ENCODE measurements at regions not wholly inside any gene's neighbourhood (a gene's known extent, or its start where the extent isn't known, plus 50 kb on each side); places are given as distances from the start of the nearest gene placed in this dataset.

GRCh38 chr13:43981512-43982301 is 102.0 kb downstream of the LACC1 start:
- peaks cover 0 to 5% (median 0%) of the 10 kb centered on the region in 3 donors for H3K9me3 Mint-ChIP-seq
- H3K4me3 Mint-ChIP-seq = no peak overlapping the region
- no peak overlapping the region for H3K27ac ChIP-seq (ENCODE audit: low read length)
- ChIA-PET CTCF (no interaction called here), POLR2A (no interaction called here)
- no peaks in the 10 kb centered on the region for H3K36me3 Mint-ChIP-seq
- 85% methylated on average over 2 of the region's 3 CpGs for WGBS (ENCODE audit: insufficient coverage)
- no peak overlapping the region for H3K27ac Mint-ChIP-seq
- no peak for DNase-seq
- no peaks in the 10 kb centered on the region for H3K36me3 ChIP-seq (ENCODE audit: control insufficient read depth in 2 of 2, extremely low read depth in 1 of 2, insufficient read depth in 1 of 2, low read length in 1 of 2)
- no peaks in the 10 kb centered on the region for H3K4me1 ChIP-seq (ENCODE audit: control insufficient read depth in 1 of 2, extremely low read depth in 1 of 2, insufficient read depth in 2 of 2, low read length in 2 of 2)
- no peak overlapping the region for H3K4me3 ChIP-seq (ENCODE audit: control insufficient read depth in 1 of 2, extremely low read depth in 1 of 2, low read length in 1 of 2)
- H3K4me1 Mint-ChIP-seq = no peaks in the 10 kb centered on the region
- no peaks in the 10 kb centered on the region for H3K9me3 ChIP-seq
- peaks cover 22 to 27% of the 10 kb centered on the region in 2 donors for H3K27me3 Mint-ChIP-seq
- ATAC-seq (replicated peaks in 1 of 4) = no peak
- peaks cover 0 to 4% of the 10 kb centered on the region in 2 experiments for H3K27me3 ChIP-seq (replicated peaks in 1 of 2; ENCODE audit: control insufficient read depth in 2 of 2, extremely low read depth in 1 of 2, insufficient read depth in 2 of 2, low read length in 1 of 2)

GRCh38 chr13:43983373-43983772 is 103.7 kb downstream of the LACC1 start:
- Mint-ChIP-seq H3K27ac (no peak overlapping the region), H3K27me3 (peaks cover 13 to 17% of the 10 kb centered on the region in 2 donors), H3K9me3 (no peaks in the 10 kb centered on the region), H3K4me3 (no peak overlapping the region), H3K4me1 (no peaks in the 10 kb centered on the region), H3K36me3 (no peaks in the 10 kb centered on the region)
- ChIA-PET POLR2A (no interaction called here), CTCF (no interaction called here)
- H3K36me3 ChIP-seq (ENCODE audit: control insufficient read depth in 2 of 2, extremely low read depth in 1 of 2, insufficient read depth in 1 of 2, low read length in 1 of 2) = no peaks in the 10 kb centered on the region
- H3K27me3 ChIP-seq (replicated peaks in 1 of 2; ENCODE audit: control insufficient read depth in 2 of 2, extremely low read depth in 1 of 2, insufficient read depth in 2 of 2, low read length in 1 of 2) = peaks cover 0 to 3% of the 10 kb centered on the region in 2 experiments
- WGBS (ENCODE audit: insufficient coverage) = 86% methylated on average over 6 of the region's 7 CpGs
- DNase-seq (no peak), ATAC-seq (replicated peaks in 1 of 4) (no peak)
- no peak overlapping the region for H3K27ac ChIP-seq (ENCODE audit: low read length)
- H3K4me3 ChIP-seq (ENCODE audit: control insufficient read depth in 1 of 2, extremely low read depth in 1 of 2, low read length in 1 of 2) = no peak overlapping the region
- no peaks in the 10 kb centered on the region for H3K9me3 ChIP-seq
- H3K4me1 ChIP-seq (ENCODE audit: control insufficient read depth in 1 of 2, extremely low read depth in 1 of 2, insufficient read depth in 2 of 2, low read length in 2 of 2) = no peaks in the 10 kb centered on the region

DNA sequence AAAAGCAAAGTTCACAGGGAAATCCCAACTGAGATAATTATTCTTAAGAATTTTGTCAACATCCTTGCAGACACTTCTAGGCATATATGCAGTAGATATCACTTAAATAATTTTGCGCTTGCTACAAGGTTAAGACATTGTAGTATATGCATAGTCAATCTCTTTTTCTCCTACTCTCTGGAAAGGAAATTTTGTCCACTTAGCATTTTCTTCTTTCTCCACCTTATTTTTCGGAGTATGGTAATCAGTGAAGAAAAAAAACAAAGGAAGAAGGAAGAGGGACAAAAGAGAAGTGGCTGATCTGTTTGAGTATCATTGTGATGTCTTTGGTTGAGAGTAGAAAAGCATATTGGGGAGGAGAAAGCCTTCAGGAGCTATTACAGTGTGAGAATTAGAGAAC is 104.6 kb downstream of the LACC1 start:
- no CpG with 5 or more reads among the region's 2 CpGs for WGBS (ENCODE audit: insufficient coverage)
- peaks cover 7 to 13% of the 10 kb centered on the region in 2 donors for H3K27me3 Mint-ChIP-seq
- Histone ChIP-seq H3K27ac (ENCODE audit: low read length) (no peak overlapping the region), H3K9me3 (no peaks in the 10 kb centered on the region), H3K27me3 (replicated peaks in 1 of 2; ENCODE audit: control insufficient read depth in 2 of 2, extremely low read depth in 1 of 2, insufficient read depth in 2 of 2, low read length in 1 of 2) (no peaks in the 10 kb centered on the region), H3K4me3 (ENCODE audit: control insufficient read depth in 1 of 2, extremely low read depth in 1 of 2, low read length in 1 of 2) (no peak overlapping the region), H3K36me3 (ENCODE audit: control insufficient read depth in 2 of 2, extremely low read depth in 1 of 2, insufficient read depth in 1 of 2, low read length in 1 of 2) (no peaks in the 10 kb centered on the region), H3K4me1 (ENCODE audit: control insufficient read depth in 1 of 2, extremely low read depth in 1 of 2, insufficient read depth in 2 of 2, low read length in 2 of 2) (no peaks in the 10 kb centered on the region)
- DNase-seq (no peak), ATAC-seq (replicated peaks in 1 of 4) (no peak)
- H3K4me1 Mint-ChIP-seq = no peaks in the 10 kb centered on the region
- no peaks in the 10 kb centered on the region for H3K36me3 Mint-ChIP-seq
- no peaks in the 10 kb centered on the region for H3K9me3 Mint-ChIP-seq
- ChIA-PET POLR2A (no interaction called here), CTCF (no interaction called here)
- H3K27ac Mint-ChIP-seq = no peak overlapping the region
- no peak overlapping the region for H3K4me3 Mint-ChIP-seq

GRCh38 chr13:43985422-43986072 is 105.8 kb downstream of the LACC1 start:
- H3K36me3 Mint-ChIP-seq = no peaks in the 10 kb centered on the region
- no peak overlapping the region for H3K27ac ChIP-seq (ENCODE audit: low read length)
- H3K27me3 ChIP-seq (replicated peaks in 1 of 2; ENCODE audit: control insufficient read depth in 2 of 2, extremely low read depth in 1 of 2, insufficient read depth in 2 of 2, low read length in 1 of 2) = no peaks in the 10 kb centered on the region
- no peak overlapping the region for H3K27ac Mint-ChIP-seq
- H3K4me1 Mint-ChIP-seq = no peaks in the 10 kb centered on the region
- DNase-seq (no peak), ATAC-seq (replicated peaks in 1 of 4) (no peak)
- H3K4me3 ChIP-seq (ENCODE audit: control insufficient read depth in 1 of 2, extremely low read depth in 1 of 2, low read length in 1 of 2) = no peak overlapping the region
- H3K27me3 Mint-ChIP-seq = peaks cover 7 to 11% of the 10 kb centered on the region in 2 donors
- H3K36me3 ChIP-seq (ENCODE audit: control insufficient read depth in 2 of 2, extremely low read depth in 1 of 2, insufficient read depth in 1 of 2, low read length in 1 of 2) = no peaks in the 10 kb centered on the region
- H3K9me3 ChIP-seq = no peaks in the 10 kb centered on the region
- H3K9me3 Mint-ChIP-seq = no peaks in the 10 kb centered on the region
- no peak overlapping the region for H3K4me3 Mint-ChIP-seq
- no peaks in the 10 kb centered on the region for H3K4me1 ChIP-seq (ENCODE audit: control insufficient read depth in 1 of 2, extremely low read depth in 1 of 2, insufficient read depth in 2 of 2, low read length in 2 of 2)
- CTCF ChIA-PET = no interaction called here
- 73% methylated on average over 3 of the region's 5 CpGs for WGBS (ENCODE audit: insufficient coverage)
- POLR2A ChIA-PET = no interaction called here

DNA sequence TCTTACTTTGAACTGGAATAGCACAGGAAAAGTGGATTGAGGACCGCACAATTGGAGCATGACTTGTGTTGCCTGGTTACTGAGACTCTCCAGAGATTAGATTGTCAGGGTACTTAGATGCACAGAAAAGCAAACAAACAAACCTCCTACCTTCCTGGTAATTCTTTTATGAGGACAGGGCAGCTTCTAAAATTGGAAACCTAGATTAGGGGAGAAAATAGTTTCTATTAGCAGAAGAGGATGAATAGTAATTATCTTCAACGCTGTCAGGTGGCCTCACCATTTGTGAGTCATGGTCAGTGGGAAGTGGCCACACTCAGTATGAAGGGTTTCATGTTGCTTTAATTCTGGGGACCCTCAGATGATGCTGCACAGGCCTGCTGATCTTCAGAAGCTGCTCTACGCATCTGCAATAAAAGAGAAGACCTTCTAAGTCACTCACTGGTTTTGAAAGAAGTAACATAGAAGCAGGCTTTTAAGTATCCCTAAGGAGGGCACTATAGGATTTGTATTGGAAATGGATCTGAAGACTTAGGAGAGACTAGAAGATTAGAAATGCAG is 106.8 kb downstream of the LACC1 start:
- no peak overlapping the region for H3K4me3 Mint-ChIP-seq
- Histone ChIP-seq H3K27me3 (replicated peaks in 1 of 2; ENCODE audit: control insufficient read depth in 2 of 2, extremely low read depth in 1 of 2, insufficient read depth in 2 of 2, low read length in 1 of 2) (peaks cover 0 to under 1% of the 10 kb centered on the region in 2 experiments), H3K4me1 (ENCODE audit: control insufficient read depth in 1 of 2, extremely low read depth in 1 of 2, insufficient read depth in 2 of 2, low read length in 2 of 2) (no peaks in the 10 kb centered on the region), H3K9me3 (no peaks in the 10 kb centered on the region), H3K4me3 (ENCODE audit: control insufficient read depth in 1 of 2, extremely low read depth in 1 of 2, low read length in 1 of 2) (no peak overlapping the region), H3K36me3 (ENCODE audit: control insufficient read depth in 2 of 2, extremely low read depth in 1 of 2, insufficient read depth in 1 of 2, low read length in 1 of 2) (no peaks in the 10 kb centered on the region), H3K27ac (ENCODE audit: low read length) (no peak overlapping the region)
- no peak for ATAC-seq (replicated peaks in 1 of 4)
- no peaks in the 10 kb centered on the region for H3K9me3 Mint-ChIP-seq
- ChIA-PET CTCF (no interaction called here), POLR2A (no interaction called here)
- H3K36me3 Mint-ChIP-seq = no peaks in the 10 kb centered on the region
- peaks cover 5 to 9% of the 10 kb centered on the region in 2 donors for H3K27me3 Mint-ChIP-seq
- no peak for DNase-seq
- WGBS (ENCODE audit: insufficient coverage) = 60% methylated on average over 1 of the region's 3 CpGs
- H3K4me1 Mint-ChIP-seq = no peaks in the 10 kb centered on the region
- H3K27ac Mint-ChIP-seq = no peak overlapping the region

DNA sequence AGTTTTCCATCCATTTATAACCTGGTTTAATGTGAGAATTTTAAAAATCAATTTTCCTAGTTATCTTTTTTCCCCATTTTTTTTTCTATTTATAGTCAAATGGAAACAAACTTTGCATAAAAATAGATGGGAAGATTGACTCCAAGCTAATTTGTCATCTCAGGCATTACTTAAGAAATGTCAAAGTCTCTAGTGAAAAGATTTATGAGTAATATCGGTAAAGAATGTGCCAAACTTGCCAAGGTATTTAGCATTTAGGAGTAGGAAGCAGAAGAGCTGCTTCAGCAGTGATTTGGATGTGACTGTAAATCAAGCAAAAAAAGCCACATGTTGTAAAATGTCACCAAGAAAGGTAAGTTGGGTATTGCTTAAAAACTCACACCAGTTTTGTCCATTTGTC is 108.6 kb downstream of the LACC1 start:
- no peaks in the 10 kb centered on the region for H3K4me1 Mint-ChIP-seq
- WGBS (ENCODE audit: insufficient coverage) = 100% methylated on average over 1 of the region's 1 CpG
- ATAC-seq (replicated peaks in 1 of 4) = no peak

More for the DNA sequence above, 108.6 kb downstream of the LACC1 start:
- ChIA-PET CTCF (no interaction called here), POLR2A (interaction anchor here in 1 of 2 donors (0.6 kb wide), 1 partner anchor 1944 kb away, joined by 3 read pairs; no protein-coding TSS in a partner anchor)
- Histone ChIP-seq H3K27me3 (replicated peaks in 1 of 2; ENCODE audit: control insufficient read depth in 2 of 2, extremely low read depth in 1 of 2, insufficient read depth in 2 of 2, low read length in 1 of 2) (peaks cover 0 to 5% of the 10 kb centered on the region in 2 experiments), H3K4me3 (ENCODE audit: control insufficient read depth in 1 of 2, extremely low read depth in 1 of 2, low read length in 1 of 2) (no peak overlapping the region), H3K36me3 (ENCODE audit: control insufficient read depth in 2 of 2, extremely low read depth in 1 of 2, insufficient read depth in 1 of 2, low read length in 1 of 2) (no peaks in the 10 kb centered on the region), H3K27ac (ENCODE audit: low read length) (no peak overlapping the region), H3K4me1 (ENCODE audit: control insufficient read depth in 1 of 2, extremely low read depth in 1 of 2, insufficient read depth in 2 of 2, low read length in 2 of 2) (no peaks in the 10 kb centered on the region), H3K9me3 (no peaks in the 10 kb centered on the region)
- no peak for DNase-seq
- Mint-ChIP-seq H3K27me3 (peaks cover 4 to 10% of the 10 kb centered on the region in 2 donors), H3K9me3 (no peaks in the 10 kb centered on the region), H3K36me3 (no peaks in the 10 kb centered on the region), H3K4me3 (no peak overlapping the region), H3K27ac (no peak overlapping the region)

Data from T-cell (primary cell).